Activated naive CD8-positive, alpha-beta T cell treated with anti-CD3 and anti-CD28 coated beads, Interleukin-2, amount 50 U/mL, for 24 hours (primary cell): ENCODE measurements at regions not wholly inside any gene's neighbourhood (a gene's known extent, or its start where the extent isn't known, plus 50 kb on each side); places are given as distances from the start of the nearest gene placed in this dataset.
"Not testable (repeated sequence)": the region's sequence is repeated elsewhere in the genome, so short reads cannot be mapped to it uniquely, and the experiment has no call there.

Experiments
- ATAC-seq: fragments of 150-1000 bp; cut with Tn5 transposase; one replicate; pipeline ENCODE4 v1.10.0; 2021
- DNase-seq: peaks from one replicate; pipeline ENCODE4 v3.0.0; 2021
- H3K27ac Mint-ChIP-seq: one replicate; pipeline ENCODE4 v1.8.0; 2021; ENCODE audit warnings: mild to moderate bottlenecking, mixed read lengths
- H3K27me3 Mint-ChIP-seq: one replicate; pipeline ENCODE4 v1.8.0; 2021; ENCODE audit warnings: mixed read lengths
- H3K36me3 Mint-ChIP-seq: one replicate; pipeline ENCODE4 v1.8.0; 2021; ENCODE audit warnings: low read depth, mixed read lengths
- H3K4me1 Mint-ChIP-seq: one replicate; pipeline ENCODE4 v1.8.0; 2021; ENCODE audit warnings: mixed read lengths
- H3K4me3 Mint-ChIP-seq: one replicate; pipeline ENCODE4 v1.8.0; 2021; ENCODE audit warnings: mild to moderate bottlenecking, moderate library complexity, mixed read lengths
- H3K9me3 Mint-ChIP-seq: one replicate; pipeline ENCODE4 v1.8.0; 2021; ENCODE audit warnings: mixed read lengths

GRCh38 chr13:90934741-90935140, 412.7 kb upstream of the MIR17HG start:
- DNase-seq, result no peak
- H3K27ac Mint-ChIP-seq, result no peak overlapping the region
- no peak for ATAC-seq
- H3K27me3 Mint-ChIP-seq, result no peaks in the 10 kb centered on the region
- H3K9me3 Mint-ChIP-seq, result peaks cover 12% of the 10 kb centered on the region
- H3K4me1 Mint-ChIP-seq, result no peaks in the 10 kb centered on the region
- H3K36me3 Mint-ChIP-seq, result no peaks in the 10 kb centered on the region
- H3K4me3 Mint-ChIP-seq, result no peak overlapping the region

DNA sequence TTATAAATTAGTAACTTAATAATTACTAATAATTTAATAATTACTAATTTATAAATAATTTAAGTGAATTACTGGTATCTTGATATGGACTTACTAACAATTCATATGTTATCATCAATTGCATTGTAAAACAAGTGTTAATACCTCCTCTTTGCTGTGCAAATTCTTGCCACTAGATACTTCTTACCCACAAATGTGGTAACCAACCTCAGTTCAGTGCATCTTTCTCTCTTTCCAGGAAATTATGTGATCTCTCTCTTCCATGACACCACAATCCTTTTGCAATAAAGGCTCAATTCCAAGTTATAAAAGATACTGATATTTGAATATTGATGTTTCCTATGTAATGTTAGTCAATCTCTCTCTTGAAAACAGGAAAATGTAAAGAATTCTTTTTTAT, 408.6 kb upstream of the MIR17HG start:
- H3K27me3 Mint-ChIP-seq, result no peaks in the 10 kb centered on the region
- no peaks in the 10 kb centered on the region for H3K36me3 Mint-ChIP-seq
- no peak overlapping the region for H3K4me3 Mint-ChIP-seq
- ATAC-seq (no peak), DNase-seq (no peak)
- peaks cover 7% of the 10 kb centered on the region for H3K9me3 Mint-ChIP-seq
- no peak overlapping the region for H3K27ac Mint-ChIP-seq
- H3K4me1 Mint-ChIP-seq, result no peaks in the 10 kb centered on the region

DNA sequence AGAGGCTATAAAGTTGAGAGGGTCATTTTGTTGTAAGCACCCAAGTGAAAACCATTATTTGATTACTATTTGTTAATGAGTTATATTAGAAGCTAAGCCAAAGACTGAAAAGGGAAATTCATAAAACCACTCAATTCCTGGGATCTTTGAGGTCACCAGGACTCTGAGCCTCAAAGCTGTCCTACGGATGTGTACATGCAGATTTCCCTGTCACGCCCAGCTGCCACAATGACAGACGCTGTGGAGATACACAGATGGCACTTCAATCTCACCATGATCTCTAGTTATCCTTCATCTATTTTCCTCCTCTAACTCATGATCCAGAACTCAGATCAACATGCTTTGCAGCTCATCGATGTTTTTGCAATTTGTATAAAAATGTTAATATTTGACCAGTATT, 403.5 kb upstream of the MIR17HG start:
- Mint-ChIP-seq H3K9me3 (peaks cover 9% of the 10 kb centered on the region), H3K27me3 (no peaks in the 10 kb centered on the region), H3K4me3 (no peak overlapping the region), H3K4me1 (no peaks in the 10 kb centered on the region), H3K36me3 (no peaks in the 10 kb centered on the region), H3K27ac (no peak overlapping the region)
- DNase-seq, result no peak
- ATAC-seq, result no peak

DNA sequence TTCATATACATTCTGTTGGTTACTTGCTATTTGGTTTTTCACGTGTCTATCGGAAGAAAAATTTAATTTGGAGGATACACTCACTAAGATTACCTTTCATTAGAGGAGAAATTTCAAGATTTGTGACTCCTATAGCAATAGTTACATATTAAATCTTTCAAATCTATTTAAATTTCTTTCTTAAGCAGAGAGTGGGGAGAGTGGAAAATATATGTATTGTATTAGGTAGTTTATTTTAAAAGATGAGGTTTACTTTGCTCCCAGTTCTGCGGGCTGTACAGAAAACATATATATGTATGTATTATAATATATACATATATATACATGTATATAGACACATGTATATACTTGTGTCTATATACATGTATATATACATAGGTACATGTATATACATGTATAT, 402.3 kb upstream of the MIR17HG start:
- DNase-seq, H3K27me3 Mint-ChIP-seq, ATAC-seq, H3K36me3 Mint-ChIP-seq, H3K9me3 Mint-ChIP-seq, H3K4me1 Mint-ChIP-seq, H3K4me3 Mint-ChIP-seq, H3K27ac Mint-ChIP-seq: not testable (repeated sequence)

- H3K27me3 Mint-ChIP-seq, H3K4me1 Mint-ChIP-seq, H3K9me3 Mint-ChIP-seq, ATAC-seq, H3K36me3 Mint-ChIP-seq, H3K27ac Mint-ChIP-seq, H3K4me3 Mint-ChIP-seq, DNase-seq: not testable (repeated sequence)
These were observed 401.4 kb upstream of the MIR17HG start for GRCh38 chr13:90946125-90946524.

DNA sequence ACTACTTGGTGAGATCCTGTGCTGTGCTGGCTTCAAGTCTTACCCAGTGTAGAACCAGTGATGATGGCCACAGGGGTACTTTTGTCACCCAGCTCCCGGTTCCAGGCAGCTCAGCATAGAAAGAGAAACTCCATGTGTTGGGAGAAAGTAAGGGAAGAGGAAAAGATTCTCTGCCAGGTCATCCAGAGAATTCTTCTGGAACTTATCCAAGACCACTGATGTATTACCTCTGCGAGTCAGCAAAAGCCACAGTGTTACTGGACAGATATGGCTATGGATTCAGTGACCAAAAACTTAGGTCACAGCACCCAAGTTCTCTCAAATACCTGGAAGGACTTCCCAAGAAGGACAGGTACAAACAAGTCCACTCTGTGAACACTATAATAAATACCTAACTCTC, 399.5 kb upstream of the MIR17HG start:
- DNase-seq, result no peak
- Mint-ChIP-seq H3K4me3 (no peak overlapping the region), H3K36me3 (no peaks in the 10 kb centered on the region), H3K9me3 (peaks cover 5% of the 10 kb centered on the region), H3K27ac (no peak overlapping the region), H3K27me3 (no peaks in the 10 kb centered on the region), H3K4me1 (no peaks in the 10 kb centered on the region)
- ATAC-seq, result no peak

DNA sequence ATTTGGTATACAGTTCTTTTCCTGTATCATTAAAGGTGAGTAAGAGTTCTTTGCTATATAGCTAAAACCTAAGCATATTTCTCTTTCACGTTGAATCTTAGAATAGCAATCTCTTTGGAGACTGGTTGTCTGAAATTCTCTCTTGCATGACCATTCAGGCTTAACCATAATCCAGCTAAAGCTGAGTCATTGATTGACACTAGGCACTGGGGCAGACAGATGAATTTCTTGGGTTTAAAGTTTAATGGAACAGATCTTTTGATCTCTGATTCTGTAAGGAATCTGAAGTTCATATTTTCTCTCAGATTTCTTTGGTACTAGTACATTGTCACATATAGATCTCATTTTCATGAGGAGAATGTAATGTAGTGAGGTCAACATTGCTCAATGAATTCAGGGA, 397.3 kb upstream of the MIR17HG start:
- H3K36me3 Mint-ChIP-seq, result no peaks in the 10 kb centered on the region
- no peak overlapping the region for H3K4me3 Mint-ChIP-seq
- no peak for DNase-seq
- H3K27ac Mint-ChIP-seq, result no peak overlapping the region
- no peaks in the 10 kb centered on the region for H3K27me3 Mint-ChIP-seq
- ATAC-seq, result no peak
- peaks cover 5% of the 10 kb centered on the region for H3K9me3 Mint-ChIP-seq
- no peaks in the 10 kb centered on the region for H3K4me1 Mint-ChIP-seq

- Mint-ChIP-seq H3K27ac (no peak overlapping the region), H3K36me3 (no peaks in the 10 kb centered on the region), H3K4me1 (no peaks in the 10 kb centered on the region), H3K4me3 (no peak overlapping the region), H3K27me3 (no peaks in the 10 kb centered on the region), H3K9me3 (peaks cover 8% of the 10 kb centered on the region)
- ATAC-seq (no peak), DNase-seq (no peak)
These were observed 395.8 kb upstream of the MIR17HG start for GRCh38 chr13:90951663-90952062.

- no peak overlapping the region for H3K27ac Mint-ChIP-seq
- H3K4me3 Mint-ChIP-seq, result no peak overlapping the region
- H3K9me3 Mint-ChIP-seq, result peaks cover 9% of the 10 kb centered on the region
- no peaks in the 10 kb centered on the region for H3K4me1 Mint-ChIP-seq
- ATAC-seq (no peak), DNase-seq (no peak)
- no peaks in the 10 kb centered on the region for H3K27me3 Mint-ChIP-seq
- H3K36me3 Mint-ChIP-seq, result no peaks in the 10 kb centered on the region
These were observed 395.2 kb upstream of the MIR17HG start for GRCh38 chr13:90952326-90952725.

- peaks cover 4% of the 10 kb centered on the region for H3K9me3 Mint-ChIP-seq
- DNase-seq, result no peak
These were observed 392.8 kb upstream of the MIR17HG start for GRCh38 chr13:90954605-90955195.

DNA sequence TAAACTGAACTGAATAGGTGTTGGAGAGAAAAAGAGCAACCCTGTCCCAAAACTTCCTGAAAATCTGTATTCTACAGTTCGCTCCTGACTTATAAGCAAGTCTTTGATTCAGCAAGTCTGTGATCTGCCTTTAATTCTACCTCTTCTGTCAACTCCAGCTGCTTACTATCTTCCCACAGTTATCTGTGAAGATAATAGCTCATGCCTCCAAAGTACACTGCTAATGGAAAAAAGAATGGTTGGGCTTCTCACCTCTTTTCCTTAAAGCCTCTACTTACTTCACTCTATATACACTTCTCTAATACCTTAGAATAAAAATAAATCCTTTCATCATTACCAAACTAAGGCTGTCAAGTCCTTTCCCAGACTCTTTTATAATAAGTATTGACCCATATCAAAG, 391.5 kb upstream of the MIR17HG start:
- H3K27me3 Mint-ChIP-seq, result no peaks in the 10 kb centered on the region
- DNase-seq (no peak), ATAC-seq (no peak)
- no peak overlapping the region for H3K27ac Mint-ChIP-seq
- H3K4me3 Mint-ChIP-seq, result no peak overlapping the region
- no peaks in the 10 kb centered on the region for H3K4me1 Mint-ChIP-seq
- no peaks in the 10 kb centered on the region for H3K36me3 Mint-ChIP-seq
- H3K9me3 Mint-ChIP-seq, result peaks cover 4% of the 10 kb centered on the region

More at GRCh38 chr13:90954605-90955195, 392.8 kb upstream of the MIR17HG start:
- no peaks in the 10 kb centered on the region for H3K36me3 Mint-ChIP-seq
- H3K4me3 Mint-ChIP-seq, result no peak overlapping the region
- no peaks in the 10 kb centered on the region for H3K27me3 Mint-ChIP-seq
- H3K27ac Mint-ChIP-seq, result no peak overlapping the region
- no peak for ATAC-seq
- H3K4me1 Mint-ChIP-seq, result no peaks in the 10 kb centered on the region

DNA sequence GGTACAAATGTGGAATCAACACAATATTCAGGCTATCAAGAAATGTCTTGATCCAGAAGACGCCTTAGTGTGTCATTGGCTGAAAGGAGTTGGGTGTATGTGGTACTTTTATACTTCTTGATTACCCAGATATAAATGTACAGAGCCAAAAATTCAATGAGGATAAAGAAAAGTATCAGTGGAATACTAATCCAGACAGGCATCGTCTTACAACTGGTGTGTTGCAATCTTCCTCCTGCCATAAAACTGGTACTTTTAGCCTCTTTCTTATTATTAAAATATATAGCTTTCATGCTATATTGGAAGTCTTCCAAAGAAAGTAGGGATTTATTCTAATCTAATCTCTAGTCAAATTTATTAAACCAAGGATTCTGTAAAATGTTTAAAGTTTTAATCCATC, 388.6 kb upstream of the MIR17HG start:
- ATAC-seq (no peak), DNase-seq (no peak)
- H3K4me3 Mint-ChIP-seq, result no peak overlapping the region
- no peaks in the 10 kb centered on the region for H3K4me1 Mint-ChIP-seq
- H3K9me3 Mint-ChIP-seq, result peaks cover 4% of the 10 kb centered on the region
- no peaks in the 10 kb centered on the region for H3K27me3 Mint-ChIP-seq
- no peak overlapping the region for H3K27ac Mint-ChIP-seq
- H3K36me3 Mint-ChIP-seq, result no peaks in the 10 kb centered on the region

GRCh38 chr13:90968166-90968904, 379.2 kb upstream of the MIR17HG start:
- Mint-ChIP-seq H3K9me3 (peaks cover 4% of the 10 kb centered on the region), H3K4me3 (no peak overlapping the region), H3K27ac (no peak overlapping the region), H3K4me1 (no peaks in the 10 kb centered on the region), H3K36me3 (no peaks in the 10 kb centered on the region), H3K27me3 (no peaks in the 10 kb centered on the region)
- ATAC-seq (no peak), DNase-seq (no peak)

DNA sequence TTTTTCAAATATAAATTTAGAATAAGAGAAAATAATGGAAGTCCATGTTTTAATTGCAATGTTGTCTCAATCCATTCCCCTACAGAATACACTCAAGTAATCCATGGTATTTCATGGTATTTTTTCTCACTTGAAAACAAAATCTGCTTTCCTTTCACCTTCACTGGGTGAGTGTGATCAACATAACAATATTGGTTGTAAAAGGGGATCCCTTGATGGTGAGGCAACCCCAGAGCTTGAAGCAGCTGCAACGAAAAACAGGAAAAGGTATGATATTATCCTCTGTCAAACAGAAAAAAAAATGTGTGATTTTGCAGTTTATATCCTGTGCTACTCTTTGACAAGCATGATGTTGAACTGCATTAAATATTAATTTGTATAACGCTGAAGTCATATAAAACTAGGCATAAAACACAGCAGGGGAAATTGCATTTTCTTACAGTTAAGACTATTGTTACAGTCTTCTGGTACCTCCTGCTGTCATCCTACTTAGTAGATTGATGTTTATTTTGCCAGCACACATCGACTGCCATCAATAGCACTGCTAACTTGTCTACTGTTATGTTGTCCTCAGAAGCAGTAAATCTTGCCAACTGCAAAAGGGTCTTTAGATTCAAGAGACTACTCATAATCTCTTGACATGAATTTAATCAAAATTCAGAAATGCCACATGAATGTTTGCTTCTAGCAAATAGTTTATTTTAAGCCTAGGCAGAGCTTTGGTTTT, 373.1 kb upstream of the MIR17HG start:
- H3K36me3 Mint-ChIP-seq, result no peaks in the 10 kb centered on the region
- no peaks in the 10 kb centered on the region for H3K27me3 Mint-ChIP-seq
- H3K4me1 Mint-ChIP-seq, result no peaks in the 10 kb centered on the region
- DNase-seq (no peak), ATAC-seq (no peak)
- peaks cover 4% of the 10 kb centered on the region for H3K9me3 Mint-ChIP-seq
- H3K4me3 Mint-ChIP-seq, result no peak overlapping the region
- no peak overlapping the region for H3K27ac Mint-ChIP-seq

- Mint-ChIP-seq H3K36me3 (no peaks in the 10 kb centered on the region), H3K4me1 (no peaks in the 10 kb centered on the region), H3K27ac (no peak overlapping the region), H3K4me3 (no peak overlapping the region), H3K27me3 (no peaks in the 10 kb centered on the region), H3K9me3 (no peaks in the 10 kb centered on the region)
- ATAC-seq, result no peak
- DNase-seq, result no peak
These were observed 368.4 kb upstream of the MIR17HG start for GRCh38 chr13:90979059-90979458.
